Keratinocyte (primary cell): ENCODE measurements at regions not wholly inside any gene's neighbourhood (a gene's known extent, or its start where the extent isn't known, plus 50 kb on each side); places are given as distances from the start of the nearest gene placed in this dataset.

Experiments used
- CTCF ChIP-seq, 3 experiments: IDR thresholded peaks in 1 of 3; conservative IDR thresholded peaks in 1 of 3; optimal IDR thresholded peaks in 1 of 3; 2 replicates in 2 of 3; 3 replicates in 1 of 3; pipeline versions ENCODE3 to v1.5.1; 2011; ENCODE audit warnings: low read length in 3 of 3, mild to moderate bottlenecking in 3 of 3, moderate library complexity in 2 of 3, control low read depth in 1 of 3, inconsistent platforms in 1 of 3; ENCODE audit not compliant: insufficient read depth in 2 of 3; ENCODE audit errors: extremely low read depth in 1 of 3
- EZH2 ChIP-seq: IDR thresholded peaks from one replicate; pipeline ENCODE4 v1.6.1; 2012; ENCODE audit warnings: inconsistent platforms, mild to moderate bottlenecking, low read length, moderate library complexity

GRCh38 chr2:154537843-154538450, 160.5 kb upstream of the KCNJ3 start:
- no peak for TF ChIP-seq CTCF (optimal IDR thresholded peaks at IDR 0.05 in 1 of 3, IDR thresholded peaks at IDR 0.05 in 1 of 3, conservative IDR thresholded peaks at IDR 0.05 in 1 of 3; ENCODE audit: extremely low read depth in 1 of 3, insufficient read depth in 2 of 3, low read length in 3 of 3)
- TF ChIP-seq EZH2: no peak
